GM12865 (cell line): ENCODE measurements at regions not wholly inside any gene's neighbourhood (a gene's known extent, or its start where the extent isn't known, plus 50 kb on each side); places are given as distances from the start of the nearest gene placed in this dataset.

ENCODE experiments used
- DNase-seq: peaks from one replicate; pipeline ENCODE4 v3.0.0; 2010; ENCODE audit warnings: low read depth
- H3K4me3 ChIP-seq: 2 replicates; pipeline ENCODE4 v1.5.1; 2011; ENCODE audit warnings: mild to moderate bottlenecking, low read depth, low read length, control low read depth
- TF ChIP-seq, protein P1 (sequence below): IDR thresholded peaks from 2 replicates; pipeline ENCODE4 v1.5.1; 2011; ENCODE audit warnings: low read length, control low read depth, low read depth, inconsistent platforms; ENCODE audit not compliant: insufficient read depth; ENCODE audit errors: missing control alignments

- peak; percentile 57 for DNase-seq
- TF ChIP-seq, protein P1, sequence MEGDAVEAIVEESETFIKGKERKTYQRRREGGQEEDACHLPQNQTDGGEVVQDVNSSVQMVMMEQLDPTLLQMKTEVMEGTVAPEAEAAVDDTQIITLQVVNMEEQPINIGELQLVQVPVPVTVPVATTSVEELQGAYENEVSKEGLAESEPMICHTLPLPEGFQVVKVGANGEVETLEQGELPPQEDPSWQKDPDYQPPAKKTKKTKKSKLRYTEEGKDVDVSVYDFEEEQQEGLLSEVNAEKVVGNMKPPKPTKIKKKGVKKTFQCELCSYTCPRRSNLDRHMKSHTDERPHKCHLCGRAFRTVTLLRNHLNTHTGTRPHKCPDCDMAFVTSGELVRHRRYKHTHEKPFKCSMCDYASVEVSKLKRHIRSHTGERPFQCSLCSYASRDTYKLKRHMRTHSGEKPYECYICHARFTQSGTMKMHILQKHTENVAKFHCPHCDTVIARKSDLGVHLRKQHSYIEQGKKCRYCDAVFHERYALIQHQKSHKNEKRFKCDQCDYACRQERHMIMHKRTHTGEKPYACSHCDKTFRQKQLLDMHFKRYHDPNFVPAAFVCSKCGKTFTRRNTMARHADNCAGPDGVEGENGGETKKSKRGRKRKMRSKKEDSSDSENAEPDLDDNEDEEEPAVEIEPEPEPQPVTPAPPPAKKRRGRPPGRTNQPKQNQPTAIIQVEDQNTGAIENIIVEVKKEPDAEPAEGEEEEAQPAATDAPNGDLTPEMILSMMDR = no peak
- no peak overlapping the region for H3K4me3 ChIP-seq
These were observed 483.3 kb downstream of the TTLL7 start for GRCh38 chr1:83515578-83516154.

DNA sequence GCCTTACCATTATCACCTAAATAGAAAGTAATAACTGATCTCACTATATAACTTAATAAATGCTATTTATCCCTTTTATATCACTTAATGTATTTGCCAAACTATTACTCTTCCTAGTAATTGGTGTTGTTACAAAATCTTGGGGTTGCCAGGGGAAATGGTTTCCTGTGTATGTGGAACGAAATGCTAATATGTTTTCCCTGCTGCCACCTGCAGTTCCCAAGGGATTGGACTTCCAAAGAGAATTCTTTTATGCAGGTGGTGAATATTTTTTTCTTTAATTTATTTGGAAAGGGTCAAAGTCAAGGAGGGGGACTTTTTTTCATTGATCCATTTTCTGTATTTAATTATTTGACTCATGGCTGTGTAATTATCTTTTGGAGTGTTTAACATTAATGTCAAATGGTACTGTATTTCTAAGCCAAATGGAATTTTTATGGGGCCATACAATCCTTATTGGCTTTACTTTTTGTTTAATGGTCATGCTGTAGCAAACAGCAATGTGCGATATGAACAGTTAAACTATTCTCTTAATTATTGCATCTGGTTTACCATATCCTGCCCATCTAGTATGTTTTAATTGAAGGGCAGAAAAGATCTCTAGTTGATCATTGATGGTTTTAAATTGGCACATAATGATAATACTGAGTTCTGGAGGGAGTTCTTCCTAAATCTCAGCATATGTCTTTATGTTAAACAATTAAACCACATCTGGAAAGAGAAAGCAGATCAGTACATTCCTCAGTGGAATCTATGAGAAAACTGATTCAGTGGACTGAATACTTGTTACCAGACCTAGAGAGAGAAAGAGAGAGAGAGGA, 486.3 kb downstream of the TTLL7 start:
- DNase-seq = no peak
- no peak overlapping the region for H3K4me3 ChIP-seq
- TF ChIP-seq, protein P1 = no peak

- no peak overlapping the region for H3K4me3 ChIP-seq
- DNase-seq = no peak
- TF ChIP-seq, protein P1 = no peak
These were observed 487.7 kb downstream of the TTLL7 start for GRCh38 chr1:83511146-83511726.

GRCh38 chr1:83509301-83509781, 489.6 kb downstream of the TTLL7 start:
- no peak for DNase-seq
- TF ChIP-seq, protein P1 = no peak
- H3K4me3 ChIP-seq = no peak overlapping the region

- H3K4me3 ChIP-seq = peak overlapping the region; percentile 21; the same call in 1 of the 2 replicates
- TF ChIP-seq, protein P1 = no peak
- DNase-seq = peak; percentile 91
These were observed 490.3 kb downstream of the TTLL7 start for GRCh38 chr1:83508485-83509151.

- TF ChIP-seq, protein P1 = no peak
These were observed 493.8 kb downstream of the TTLL7 start for GRCh38 chr1:83505148-83505547.

More at GRCh38 chr1:83505148-83505547, 493.8 kb downstream of the TTLL7 start:
- no peak overlapping the region for H3K4me3 ChIP-seq
- no peak for DNase-seq
